Hematopoietic multipotent progenitor cell treated with erythropoietin and hydrocortisone succinate and interleukin-3 and kit ligand, for 4 days (in vitro differentiated cells): ENCODE measurements at regions not wholly inside any gene's neighbourhood (a gene's known extent, or its start where the extent isn't known, plus 50 kb on each side); places are given as distances from the start of the nearest gene placed in this dataset.
"Not testable (repeated sequence)": the region's sequence is repeated elsewhere in the genome, so short reads cannot be mapped to it uniquely, and the experiment has no call there.

Experiments
- DNase-seq: peaks from one replicate; pipeline ENCODE4 v3.0.0-alpha.2; 2015

- DNase-seq: no peak
These were observed 70.8 kb downstream of the SHANK2 start for GRCh38 chr11:71181566-71181965.

DNA sequence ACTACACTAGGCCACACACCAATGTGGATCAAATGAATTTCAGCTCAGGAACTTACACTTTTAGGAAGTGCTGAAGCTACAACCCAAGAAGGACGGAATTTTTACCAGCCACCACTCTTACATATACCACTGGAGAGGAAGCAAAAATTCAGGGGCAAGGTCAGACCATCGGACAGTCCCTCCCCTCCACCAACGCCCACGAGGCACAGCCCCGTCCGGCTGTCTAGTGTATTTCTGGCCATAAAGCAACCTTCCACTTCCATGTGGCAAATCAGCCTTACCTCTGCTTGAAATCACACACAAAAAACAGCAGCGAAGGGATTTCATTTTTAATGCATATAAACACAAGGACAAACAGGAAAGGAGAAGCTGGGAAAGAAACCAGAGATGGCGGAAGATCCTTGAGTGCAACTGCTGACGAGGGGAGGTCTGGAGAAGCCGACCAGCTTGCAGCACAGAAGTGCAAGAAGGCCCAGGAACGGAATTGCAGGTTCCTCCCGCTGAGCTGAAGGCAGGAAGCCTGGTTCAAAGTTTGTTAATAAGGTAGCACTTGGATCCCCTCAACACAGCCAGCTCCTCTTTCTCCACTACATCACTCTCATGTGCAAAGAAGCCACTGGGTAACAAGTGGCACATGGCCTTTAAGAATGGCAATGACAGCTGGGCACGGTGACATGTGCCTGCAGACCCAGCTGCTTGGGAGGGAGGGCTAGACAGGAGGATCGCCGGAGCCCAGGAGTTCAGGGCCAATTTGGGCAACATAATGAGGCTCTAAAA is 71.5 kb downstream of the SHANK2 start:
- no peak for DNase-seq

DNA sequence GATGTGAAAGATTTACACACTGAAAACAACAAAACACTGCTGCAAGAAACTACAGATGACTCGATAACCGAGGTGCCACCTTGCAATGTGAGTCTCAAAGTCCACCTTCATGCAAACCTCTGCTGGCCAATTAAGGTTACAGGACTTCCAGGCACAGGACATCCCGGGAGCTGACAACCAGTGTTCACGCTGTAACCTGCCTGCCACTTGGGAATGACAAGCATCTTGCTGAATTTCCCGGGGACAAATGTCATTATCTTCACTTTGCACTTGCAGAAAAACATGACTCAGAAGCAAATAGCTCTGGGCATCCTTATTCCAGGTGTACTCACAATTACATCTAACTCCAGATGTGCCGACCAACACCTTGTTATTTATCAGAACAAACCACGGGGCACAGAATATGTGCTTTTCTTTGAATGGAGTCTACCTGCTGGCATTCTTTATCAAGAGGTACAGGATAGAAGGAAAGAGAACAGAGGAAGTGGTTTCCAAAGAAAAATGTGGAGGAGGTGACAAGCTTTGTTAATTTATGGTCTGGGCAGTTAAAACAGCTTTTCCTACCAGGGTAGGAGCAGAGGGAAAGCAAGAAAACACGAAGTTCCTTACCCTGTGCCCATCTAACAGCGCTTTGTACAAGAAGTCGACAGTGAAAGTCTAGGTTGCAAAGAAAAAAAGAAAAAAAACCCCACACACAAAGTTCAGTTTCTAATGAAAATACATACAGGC is 72.3 kb downstream of the SHANK2 start:
- DNase-seq: no peak

GRCh38 chr11:71178076-71178475 is 74.3 kb downstream of the SHANK2 start:
- DNase-seq: no peak

- DNase-seq: no peak
These were observed 75.6 kb downstream of the SHANK2 start for GRCh38 chr11:71176812-71177211.

DNA sequence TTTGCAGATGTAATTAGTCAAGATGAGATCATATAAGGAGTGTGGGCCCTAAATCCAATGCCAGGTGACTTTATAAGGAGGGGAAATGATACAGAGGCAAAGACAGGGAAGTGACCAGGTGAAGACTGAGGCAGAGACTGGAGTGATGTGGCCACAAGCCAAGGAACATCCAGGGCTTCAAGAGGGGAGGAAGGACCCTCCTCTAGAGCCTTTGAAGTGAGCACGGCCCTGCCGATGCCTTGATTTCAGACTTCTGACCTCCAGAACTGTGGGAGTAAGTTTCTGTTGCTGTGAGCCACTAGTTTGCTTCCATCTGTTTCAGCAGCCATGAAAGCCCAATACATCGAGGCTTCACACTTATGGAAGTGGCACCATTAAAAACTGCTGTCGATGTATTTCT is 78.7 kb downstream of the SHANK2 start:
- no peak for DNase-seq

GRCh38 chr11:71172680-71173079 is 79.7 kb downstream of the SHANK2 start:
- DNase-seq: no peak

DNA sequence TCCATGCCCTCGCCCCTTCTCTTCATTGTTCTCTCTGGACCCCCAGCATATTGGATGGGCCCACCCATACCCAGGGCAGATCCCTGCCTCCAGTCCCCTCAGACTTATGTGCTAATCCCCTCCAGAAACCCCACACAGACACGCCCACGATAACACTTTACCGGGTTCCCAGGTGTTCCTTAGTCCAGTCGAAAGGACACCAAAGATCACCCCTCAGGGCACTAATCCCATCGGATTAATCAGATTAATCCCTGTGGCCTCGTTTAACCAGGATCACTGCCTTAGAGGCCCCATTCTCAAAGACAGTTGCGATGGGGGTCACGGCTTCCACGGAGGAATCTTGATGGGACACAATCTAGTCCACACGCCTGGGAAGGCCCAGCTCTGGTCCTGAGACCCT is 80.8 kb downstream of the SHANK2 start:
- DNase-seq: no peak

- no peak for DNase-seq
These were observed 81.6 kb downstream of the SHANK2 start for GRCh38 chr11:71170624-71171423.

DNA sequence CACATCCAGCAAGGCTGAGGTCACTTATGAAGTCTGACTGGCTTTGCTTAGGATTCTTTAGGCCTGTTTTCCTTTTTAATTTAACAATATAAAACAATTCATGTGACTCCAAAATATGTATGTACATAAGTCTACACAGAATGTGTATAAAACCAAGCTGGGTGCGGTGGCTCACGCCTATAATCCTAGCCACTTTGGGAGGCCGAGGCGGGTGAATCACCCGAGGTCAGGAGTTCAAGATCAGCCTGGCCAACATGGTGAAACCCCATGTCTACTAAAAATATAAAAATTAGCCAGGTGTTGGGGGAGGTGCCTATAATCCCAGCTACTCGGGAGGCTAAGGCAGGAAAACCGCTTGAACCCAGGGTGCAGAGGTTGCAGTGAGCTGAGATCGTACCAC is 83.1 kb downstream of the SHANK2 start:
- DNase-seq: no peak

GRCh38 chr11:71167814-71168213 is 84.6 kb downstream of the SHANK2 start:
- DNase-seq: not testable (repeated sequence)

GRCh38 chr11:71165771-71166170 is 86.6 kb downstream of the SHANK2 start:
- no peak for DNase-seq

- DNase-seq: no peak
These were observed 87.8 kb downstream of the SHANK2 start for GRCh38 chr11:71164621-71165020.

GRCh38 chr11:71164186-71164585 is 88.2 kb downstream of the SHANK2 start:
- no peak for DNase-seq

GRCh38 chr11:71163371-71163770 is 89.0 kb downstream of the SHANK2 start:
- DNase-seq: no peak

GRCh38 chr11:71158936-71159335 is 93.4 kb downstream of the SHANK2 start:
- no peak for DNase-seq

- not testable (repeated sequence) for DNase-seq
These were observed 94.7 kb downstream of the SHANK2 start for GRCh38 chr11:71157676-71158075.

- no peak for DNase-seq
These were observed 96.1 kb downstream of the SHANK2 start for GRCh38 chr11:71156301-71156700.

DNA sequence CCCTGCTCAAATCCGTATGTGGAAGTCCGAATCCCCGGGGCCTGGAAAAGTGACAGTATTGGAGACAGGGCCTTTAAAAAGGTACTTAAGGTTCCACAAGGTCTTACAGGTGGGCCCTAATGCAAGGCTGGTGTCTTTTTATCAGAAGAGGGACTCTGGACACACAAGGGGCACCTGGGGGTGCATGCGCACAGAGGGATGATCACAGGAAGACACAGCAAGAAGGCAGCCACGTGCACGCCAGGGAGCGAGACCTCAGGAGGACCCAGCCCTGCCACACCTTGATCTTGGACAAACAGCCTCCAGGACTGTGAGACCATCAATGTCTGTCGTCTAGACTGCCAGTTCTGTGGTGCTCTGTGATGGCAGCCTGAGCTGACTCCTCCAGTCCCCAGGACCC is 96.5 kb downstream of the SHANK2 start:
- DNase-seq: no peak

- no peak for DNase-seq
These were observed 98.0 kb downstream of the SHANK2 start for GRCh38 chr11:71154261-71154805.

DNA sequence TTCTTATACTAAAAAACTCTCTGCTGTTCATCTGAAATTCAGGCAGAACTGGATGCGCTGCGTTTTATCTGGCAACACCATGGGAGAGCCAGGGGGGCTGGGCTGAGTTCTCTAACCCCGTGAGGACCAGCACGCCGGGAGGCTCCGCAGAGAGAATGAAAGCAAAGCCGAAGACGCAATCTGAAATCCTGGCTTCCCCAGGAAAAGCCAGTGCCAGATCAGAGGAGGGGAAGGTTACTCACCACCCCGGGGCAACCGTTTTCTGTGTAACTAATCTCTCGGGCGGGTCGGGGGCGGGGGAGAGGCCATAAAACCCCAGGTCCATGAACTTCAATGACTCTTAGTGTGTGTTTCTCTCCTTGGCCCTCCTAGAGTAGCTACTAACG is 99.4 kb downstream of the SHANK2 start:
- no peak for DNase-seq

GRCh38 chr11:71152312-71153004 is 99.9 kb downstream of the SHANK2 start:
- DNase-seq: not testable (repeated sequence)

- no peak for DNase-seq
These were observed 100.8 kb downstream of the SHANK2 start for GRCh38 chr11:71151561-71151960.
